Hematopoietic multipotent progenitor cell treated with erythropoietin and hydrocortisone succinate and interleukin-3 and kit ligand, for 6 days (in vitro differentiated cells): ENCODE measurements at regions not wholly inside any gene's neighbourhood (a gene's known extent, or its start where the extent isn't known, plus 50 kb on each side); places are given as distances from the start of the nearest gene placed in this dataset.

Experiments used
- DNase-seq: peaks from one replicate; pipeline ENCODE4 v3.0.0-alpha.2; 2015

DNA sequence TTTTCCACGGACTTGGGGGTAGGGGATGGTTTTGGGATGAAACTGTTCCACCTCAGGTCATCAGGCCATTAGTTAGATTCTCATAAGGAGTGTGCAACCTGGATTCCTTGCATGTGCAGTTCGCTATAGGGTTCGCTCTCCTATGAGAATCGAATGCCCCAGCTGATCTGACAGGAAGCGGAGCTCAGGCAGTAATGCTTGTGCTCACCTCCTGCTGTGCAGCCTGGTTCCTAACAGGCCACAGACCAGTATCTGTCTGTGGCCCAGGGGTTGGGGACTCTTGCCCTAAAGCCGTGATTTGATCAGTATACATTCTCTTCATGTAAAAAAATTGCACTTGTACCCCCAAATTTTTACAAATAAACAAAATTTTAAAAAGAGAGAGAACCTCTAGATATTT lies 219.4 kb upstream of the CPNE8 start:
- DNase-seq, result no peak

GRCh38 chr12:39123580-39124253 lies 218.3 kb upstream of the CPNE8 start:
- DNase-seq, result no peak

DNA sequence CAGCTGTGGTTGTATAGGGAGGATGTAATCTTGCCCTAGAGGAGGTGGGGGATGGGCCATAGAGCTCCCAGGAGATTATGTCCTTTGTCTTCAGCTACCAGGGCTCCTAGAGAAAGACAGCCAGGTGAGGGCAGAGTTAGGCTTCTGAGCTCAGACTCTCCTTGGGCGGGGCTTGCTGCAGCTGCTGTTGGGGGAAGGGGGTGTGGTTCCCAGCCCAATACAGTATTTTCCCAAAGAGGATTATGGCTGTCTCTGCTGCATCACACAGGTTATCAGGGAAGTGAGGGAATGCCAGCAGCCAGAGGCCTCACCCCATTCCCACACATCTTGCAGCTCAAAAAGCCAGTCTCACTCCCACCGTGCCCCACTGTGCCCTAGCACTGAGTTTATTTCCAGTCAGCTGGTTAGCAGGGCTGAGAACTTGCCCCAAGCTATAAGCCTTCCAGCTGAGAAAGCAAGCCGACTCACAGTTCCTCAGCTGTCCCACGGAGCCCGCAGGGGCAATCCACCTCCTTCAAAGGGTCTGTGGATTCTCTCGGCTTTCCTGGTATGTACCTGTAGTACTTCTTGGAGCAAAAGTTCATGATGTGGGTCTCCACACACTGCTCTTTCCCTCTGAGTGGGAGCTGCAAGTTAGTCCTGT lies 217.3 kb upstream of the CPNE8 start:
- no peak for DNase-seq

GRCh38 chr12:39116861-39117260 lies 211.5 kb upstream of the CPNE8 start:
- DNase-seq, result no peak

GRCh38 chr12:39112064-39112463 lies 206.7 kb upstream of the CPNE8 start:
- no peak for DNase-seq

- no peak for DNase-seq
These were observed 199.7 kb upstream of the CPNE8 start for GRCh38 chr12:39105111-39105510.

DNA sequence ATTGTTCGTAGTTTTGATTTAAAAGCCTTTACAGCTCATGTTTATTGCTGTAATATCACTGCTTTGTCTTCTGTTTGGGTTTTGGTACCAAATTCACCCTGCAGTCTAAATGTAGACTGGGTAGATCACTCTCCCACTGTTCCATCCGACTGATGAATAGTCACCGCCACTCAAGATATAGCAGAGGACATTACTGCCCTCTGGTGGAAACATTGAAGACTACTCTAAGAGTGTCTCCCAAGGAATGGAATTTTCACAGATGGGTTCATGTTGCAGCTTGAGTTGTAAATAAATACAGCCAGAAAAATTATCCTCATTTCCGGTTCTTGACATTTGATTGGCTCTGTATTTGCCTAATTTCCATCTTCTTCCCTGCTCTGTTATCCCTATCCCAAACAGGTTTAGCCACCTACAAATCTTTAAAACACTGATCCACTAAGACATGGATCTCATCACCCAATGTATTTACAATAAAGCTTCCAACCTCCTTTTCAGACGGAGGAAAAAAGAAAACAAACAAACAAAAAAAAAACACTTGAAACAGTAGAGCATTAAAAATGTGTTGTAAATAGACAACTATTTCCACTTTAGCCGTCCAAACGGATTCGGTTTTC lies 198.3 kb upstream of the CPNE8 start:
- peak; percentile 88 for DNase-seq

GRCh38 chr12:39102474-39103209 lies 197.3 kb upstream of the CPNE8 start:
- no peak for DNase-seq

GRCh38 chr12:39095636-39096330 lies 190.4 kb upstream of the CPNE8 start:
- DNase-seq, result no peak

DNA sequence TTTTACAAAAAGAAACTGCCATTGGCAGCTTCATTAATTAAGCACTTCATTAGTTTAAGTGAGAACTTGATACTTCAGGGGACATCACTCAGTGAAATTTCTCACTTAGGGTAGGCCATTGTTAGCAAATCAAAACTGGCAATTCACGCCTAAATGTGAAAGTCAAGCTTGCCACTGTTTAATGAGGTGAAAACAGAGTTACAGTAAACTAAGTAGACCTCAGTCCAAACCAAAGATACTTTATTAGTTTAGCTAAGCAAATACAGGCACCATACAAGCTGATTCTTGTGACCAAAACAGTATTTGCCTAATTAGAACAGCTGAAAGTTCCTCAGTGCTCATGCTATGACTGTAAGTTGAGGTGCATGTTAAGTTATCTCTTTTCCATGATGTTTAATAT lies 176.5 kb upstream of the CPNE8 start:
- no peak for DNase-seq

DNA sequence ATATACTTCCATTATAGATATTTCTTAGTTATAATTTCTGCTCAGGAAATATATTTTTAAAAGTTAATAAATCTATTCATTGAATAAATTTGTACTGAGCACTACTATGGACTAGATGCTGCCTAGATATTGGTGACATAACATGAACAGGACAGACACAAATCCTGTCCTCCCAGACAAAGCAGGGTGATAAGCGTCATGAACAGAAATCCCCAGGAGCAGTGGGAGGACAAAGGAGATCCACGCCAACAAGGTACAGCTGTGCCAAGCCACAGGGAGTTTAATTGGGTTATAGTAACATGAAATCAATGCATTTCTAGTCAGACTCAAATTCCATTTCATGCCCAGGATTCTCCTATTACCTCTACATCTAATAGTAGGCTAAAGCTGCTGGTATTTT lies 171.8 kb upstream of the CPNE8 start:
- DNase-seq, result no peak

DNA sequence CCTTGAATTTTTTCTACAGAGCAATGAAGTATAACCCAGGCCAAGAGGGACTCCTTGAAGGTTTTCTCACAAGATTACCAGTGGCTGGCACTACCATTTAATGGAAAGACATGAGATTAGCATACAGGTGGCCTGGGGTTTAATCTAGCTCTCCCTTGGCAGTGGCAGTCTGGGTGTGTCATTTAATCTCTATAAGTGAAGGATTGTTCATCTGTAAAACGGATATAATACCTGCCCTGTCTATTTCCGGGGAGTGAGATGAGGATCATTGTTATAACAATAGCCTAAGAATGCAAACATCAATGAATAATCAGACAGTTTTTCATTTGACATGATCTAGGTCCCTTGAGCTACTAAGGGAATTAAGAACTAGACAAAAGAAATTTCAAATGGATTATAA lies 168.7 kb upstream of the CPNE8 start:
- DNase-seq, result no peak

DNA sequence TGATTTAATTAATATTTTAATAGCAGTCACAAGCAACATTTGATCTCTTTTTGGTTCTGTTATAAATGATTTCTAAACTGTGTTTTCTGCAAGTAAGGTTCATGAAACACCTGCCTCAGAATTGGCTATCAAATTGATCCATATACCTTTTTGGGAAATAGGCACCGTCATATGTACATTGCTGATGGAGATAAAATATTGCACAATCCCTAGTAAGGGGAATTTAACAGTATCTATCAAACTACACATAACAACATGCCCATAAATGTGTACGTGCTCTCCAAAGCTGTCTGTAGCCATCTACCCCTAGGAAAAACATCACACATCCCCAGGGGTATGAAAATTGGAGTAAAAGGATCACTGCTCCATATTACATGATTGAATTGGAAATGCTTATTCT lies 167.3 kb upstream of the CPNE8 start:
- no peak for DNase-seq

- DNase-seq, result no peak
These were observed 166.2 kb upstream of the CPNE8 start for GRCh38 chr12:39071611-39072010.

DNA sequence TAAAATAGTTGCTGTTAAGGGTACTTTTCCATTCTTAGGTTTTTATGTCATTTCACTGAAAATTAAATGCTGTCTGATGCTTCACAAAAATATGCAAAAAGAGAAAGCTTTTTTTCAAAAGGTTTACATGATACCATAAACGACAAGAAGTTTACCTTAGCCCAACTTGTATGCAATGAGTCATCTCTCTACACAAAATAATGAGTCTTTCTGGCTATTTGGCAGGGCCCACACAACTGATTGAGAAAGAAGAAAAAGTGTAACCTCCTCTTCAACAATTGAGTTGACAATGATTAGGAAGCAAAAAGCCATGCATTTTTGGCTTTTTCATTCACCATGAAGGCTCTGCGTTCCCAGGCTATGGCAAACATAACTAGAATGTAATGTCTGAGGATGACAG lies 165.4 kb upstream of the CPNE8 start:
- DNase-seq, result no peak

- DNase-seq, result no peak
These were observed 160.1 kb upstream of the CPNE8 start for GRCh38 chr12:39065455-39065854.

DNA sequence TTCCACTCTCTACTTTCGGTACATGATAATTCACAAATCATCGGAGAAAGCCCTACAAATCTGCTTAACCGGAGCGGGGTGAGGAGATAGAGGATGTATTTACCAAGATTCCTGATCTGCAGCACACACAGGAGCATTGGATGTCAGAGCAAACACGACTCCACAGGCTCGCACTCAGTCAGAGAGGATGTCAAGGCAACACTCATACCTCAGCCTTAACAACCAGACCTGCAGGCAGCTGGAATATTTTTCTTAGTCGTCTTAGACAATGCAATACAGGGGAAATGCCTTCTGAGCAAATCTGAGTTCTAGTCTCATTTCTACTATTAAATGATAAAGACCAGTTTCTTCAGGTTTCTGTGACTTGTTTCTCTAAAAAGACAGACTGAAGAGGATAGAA lies 159.3 kb upstream of the CPNE8 start:
- DNase-seq, result no peak

GRCh38 chr12:39062266-39062996 lies 157.0 kb upstream of the CPNE8 start:
- no peak for DNase-seq

DNA sequence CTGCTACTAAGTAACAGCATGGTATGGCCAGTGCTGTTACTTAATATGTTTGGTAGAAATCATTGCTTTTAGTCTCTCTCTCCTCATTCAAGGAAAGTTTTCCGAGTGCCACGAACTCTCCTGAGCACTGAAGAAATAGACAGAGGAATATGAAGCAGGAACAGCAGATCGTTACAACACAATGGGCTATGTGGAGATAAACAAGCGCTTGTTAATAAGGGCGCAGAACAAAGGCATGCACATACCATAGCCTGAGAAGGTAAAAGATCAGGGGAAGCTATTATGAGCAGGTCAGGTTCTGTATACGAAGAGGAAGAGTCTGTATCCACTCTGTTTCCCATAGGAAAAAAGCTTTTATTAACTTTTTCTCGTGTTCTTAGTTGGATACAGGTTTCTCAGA lies 156.2 kb upstream of the CPNE8 start:
- no peak for DNase-seq

DNA sequence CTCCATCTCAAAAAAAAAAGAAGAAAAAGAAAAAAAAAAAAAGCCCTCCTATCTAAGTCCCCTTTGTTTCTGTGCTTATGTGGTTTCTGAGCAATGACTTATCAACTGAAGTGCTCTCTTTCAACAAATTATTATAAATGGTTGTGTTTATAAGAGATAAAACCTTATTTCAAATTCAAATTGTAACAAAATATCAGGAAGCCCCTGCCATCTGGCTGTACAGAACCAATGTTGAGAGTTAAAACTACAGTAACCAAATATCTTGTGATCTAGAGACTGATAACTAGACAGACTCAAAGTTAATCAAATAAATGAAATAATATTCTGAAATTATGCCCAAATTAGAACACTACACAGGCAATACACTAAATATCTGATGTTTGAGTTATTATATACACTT lies 143.0 kb upstream of the CPNE8 start:
- no peak for DNase-seq

DNA sequence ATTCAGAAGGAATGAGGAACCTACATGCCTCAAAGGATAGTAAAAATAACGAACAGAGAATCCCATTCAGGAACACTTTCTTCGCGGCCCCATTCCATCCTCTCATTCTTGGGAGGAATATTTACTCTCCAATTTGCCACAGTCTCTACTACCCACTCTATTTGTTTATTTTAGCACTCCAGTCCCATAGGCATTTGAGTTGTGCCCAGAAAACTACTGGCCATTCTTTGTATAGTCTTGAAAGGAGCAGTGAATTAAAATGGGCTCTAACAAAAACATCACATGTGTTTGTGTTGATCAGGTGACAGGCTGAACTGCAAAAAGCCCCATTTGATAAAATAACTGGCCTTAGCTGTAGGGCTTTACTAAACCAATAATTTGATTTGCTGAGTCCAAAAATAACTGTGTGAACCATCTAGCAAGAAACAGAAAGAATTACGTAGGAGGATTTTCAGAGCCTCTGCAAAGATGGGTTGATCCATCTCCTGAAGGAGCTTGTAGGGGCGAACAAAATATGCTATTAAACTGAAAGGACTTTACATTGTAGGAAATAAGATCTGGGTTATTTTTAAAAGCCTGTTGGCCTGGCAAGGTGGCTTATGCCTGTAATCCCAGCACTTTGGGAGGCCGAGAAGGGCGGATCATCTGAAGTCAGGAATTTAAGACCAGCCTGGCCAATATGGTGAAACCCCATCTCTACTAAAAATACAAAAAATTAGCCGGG lies 142.3 kb upstream of the CPNE8 start:
- DNase-seq, result no peak

- no peak for DNase-seq
These were observed 139.4 kb upstream of the CPNE8 start for GRCh38 chr12:39044754-39045153.
